OCI-LY7 (cell line): ENCODE measurements at regions not wholly inside any gene's neighbourhood (a gene's known extent, or its start where the extent isn't known, plus 50 kb on each side); places are given as distances from the start of the nearest gene placed in this dataset.
"Not testable (repeated sequence)": the region's sequence is repeated elsewhere in the genome, so short reads cannot be mapped to it uniquely, and the experiment has no call there.

Experiments
- BruUV-seq: library from RNA; stranded (reverse); fragments of 400-500 nt; replicated peaks from 2 replicates; lab custom pipeline; 2021; lab: Mats Ljungman, UMichigan
- CTCF ChIA-PET: fragments of 300-600 bp; sonication (Branson Sonifier 250); formaldehyde crosslinking; loops from one replicate; lab custom pipeline; 2022; ENCODE audit warnings: antibody characterized with exemption; ENCODE audit not compliant: unreplicated experiment; lab: Charles Lee
- POLR2A ChIA-PET: fragments of 300-600 bp; sonication (Branson Sonifier 250); formaldehyde crosslinking; loops from one replicate; lab custom pipeline; 2022; ENCODE audit warnings: antibody characterized with exemption; lab: Charles Lee
- DNase-seq: peaks from one replicate; pipeline ENCODE4 v3.0.0-alpha.2; 2015; ENCODE audit warnings: low spot score
- H2AFZ ChIP-seq: fragments of 200-600 bp; sonication (generic), shearing (Covaris generic); 2 replicates; pipeline ENCODE4 v1.6.1; 2014; ENCODE audit warnings: mild to moderate bottlenecking, antibody characterized with exemption, low read length, moderate library complexity
- H3K27ac ChIP-seq: fragments of 200-600 bp; sonication (generic); 2 replicates; pipeline ENCODE4 v1.5.1; 2014; ENCODE audit warnings: mixed run types, low read depth, mild to moderate bottlenecking, moderate library complexity, low read length, inconsistent platforms; ENCODE audit not compliant: poor library complexity, severe bottlenecking
- H3K36me3 ChIP-seq: fragments of 200-600 bp; sonication (generic); 2 replicates; pipeline ENCODE4 v1.6.1; 2014; ENCODE audit warnings: mild to moderate bottlenecking, antibody characterized with exemption, low read length, moderate library complexity, mixed read lengths; ENCODE audit not compliant: insufficient read depth
- H3K4me1 ChIP-seq: fragments of 200-600 bp; sonication (generic); 2 replicates; pipeline ENCODE4 v1.5.1; 2014; ENCODE audit warnings: mild to moderate bottlenecking, low read length; ENCODE audit not compliant: insufficient read depth, poor library complexity, severe bottlenecking
- H3K4me2 ChIP-seq: fragments of 200-600 bp; sonication (generic); 2 replicates; pipeline ENCODE4 v1.6.1; 2014; ENCODE audit warnings: mild to moderate bottlenecking, low read length
- H3K4me3 ChIP-seq: fragments of 200-600 bp; sonication (generic); 2 replicates; pipeline ENCODE4 v1.5.1; 2014; ENCODE audit warnings: mild to moderate bottlenecking, low read depth, low read length; ENCODE audit not compliant: poor library complexity, severe bottlenecking
- H3K79me2 ChIP-seq: fragments of 200-600 bp; sonication (generic); 2 replicates; pipeline ENCODE4 v1.6.1; 2016; ENCODE audit warnings: low read depth, mild to moderate bottlenecking, low read length, moderate library complexity, mixed read lengths; ENCODE audit not compliant: insufficient read depth
- H3K9me2 ChIP-seq: fragments of 200-600 bp; sonication (generic); 2 replicates; pipeline ENCODE4 v1.6.1; 2016; ENCODE audit warnings: mild to moderate bottlenecking, low read length, mixed read lengths; ENCODE audit not compliant: insufficient read depth
- H3K9me3 ChIP-seq: fragments of 200-600 bp; sonication (generic); 2 replicates; pipeline ENCODE4 v1.6.1; 2014; ENCODE audit warnings: mild to moderate bottlenecking, mixed run types, low read length, mixed read lengths
- H4K20me1 ChIP-seq: fragments of 200-600 bp; sonication (generic); 2 replicates; pipeline ENCODE4 v1.6.1; 2014; ENCODE audit warnings: mild to moderate bottlenecking, antibody characterized with exemption, low read length, moderate library complexity, mixed read lengths; ENCODE audit not compliant: insufficient read depth
- CTCF ChIP-seq: fragments of 200-600 bp; sonication (generic); conservative IDR thresholded peaks from 2 replicates; pipeline ENCODE4 v1.5.1; 2014; ENCODE audit warnings: mild to moderate bottlenecking, antibody characterized with exemption, low read length, moderate library complexity, mixed read lengths
- EZH2phosphoT487 ChIP-seq: fragments of 200-600 bp; sonication (generic); IDR thresholded peaks from 2 replicates; pipeline ENCODE4 v1.6.1; 2018; ENCODE audit warnings: low read depth, borderline replicate concordance, mild to moderate bottlenecking, mixed run types, antibody characterized with exemption, low read length, moderate library complexity, mixed read lengths
- intact Hi-C: fragments of 100-400 bp; cut with micrococcal nuclease; formaldehyde crosslinking; loops from one replicate; pipeline ENCODE4 v1.10.0; 2022; ENCODE audit not compliant: unreplicated experiment

GRCh38 chr13:21884965-21885567, 214.2 kb downstream of the FGF9 start:
- Histone ChIP-seq H3K4me3 (no peak overlapping the region), H3K4me1 (no peaks in the 10 kb centered on the region), H4K20me1 (no peaks in the 10 kb centered on the region), H3K36me3 (no peaks in the 10 kb centered on the region), H3K79me2 (no peaks in the 10 kb centered on the region), H3K27ac (no peak overlapping the region), H3K9me2 (no peaks in the 10 kb centered on the region), H2AFZ (no peak overlapping the region), H3K4me2 (no peak overlapping the region), H3K9me3 (no peaks in the 10 kb centered on the region)
- ChIA-PET CTCF (no interaction called here), POLR2A (interaction anchor here (0.7 kb wide), 1 partner anchor 31 kb away, joined by 3 read pairs; no protein-coding TSS in a partner anchor)
- BruUV-seq: no TSS peak
- intact Hi-C loops: no loop called here
- no peak for DNase-seq
- no peak for TF ChIP-seq CTCF
- no peak for TF ChIP-seq EZH2phosphoT487

GRCh38 chr13:21885714-21886224, 214.9 kb downstream of the FGF9 start:
- H3K4me1 ChIP-seq: no peaks in the 10 kb centered on the region
- H3K36me3 ChIP-seq: no peaks in the 10 kb centered on the region
- H3K4me3 ChIP-seq: no peak overlapping the region
- intact Hi-C loops: no loop called here
- H3K27ac ChIP-seq: no peak overlapping the region
- H3K79me2 ChIP-seq: no peaks in the 10 kb centered on the region
- CTCF ChIA-PET: no interaction called here
- H2AFZ ChIP-seq: no peak overlapping the region
- BruUV-seq: no TSS peak
- no peaks in the 10 kb centered on the region for H4K20me1 ChIP-seq
- TF ChIP-seq CTCF (no peak), EZH2phosphoT487 (no peak)
- H3K9me3 ChIP-seq: 0 out of 2 replicates have a peak, but pooled peaks cover 5% of the 10 kb centered on the region
- no peak overlapping the region for H3K4me2 ChIP-seq
- no peaks in the 10 kb centered on the region for H3K9me2 ChIP-seq
- no peak for DNase-seq
- POLR2A ChIA-PET: interaction anchor here (0.8 kb wide), 1 partner anchor 873 kb away, joined by 3 read pairs; no protein-coding TSS in a partner anchor

- ChIA-PET CTCF (interaction anchor here (0.6 kb wide), 1 partner anchor 1600 kb away, joined by 5 read pairs; no protein-coding TSS in a partner anchor), POLR2A (no interaction called here)
- Histone ChIP-seq H3K36me3 (no peaks in the 10 kb centered on the region), H3K4me1 (no peaks in the 10 kb centered on the region), H2AFZ (no peak overlapping the region), H3K9me3 (0 out of 2 replicates have a peak, but pooled peaks cover 5% of the 10 kb centered on the region), H3K79me2 (no peaks in the 10 kb centered on the region), H3K9me2 (no peaks in the 10 kb centered on the region), H3K4me2 (no peak overlapping the region), H4K20me1 (no peaks in the 10 kb centered on the region), H3K27ac (no peak overlapping the region), H3K4me3 (no peak overlapping the region)
- no peak for TF ChIP-seq CTCF
- TF ChIP-seq EZH2phosphoT487: no peak
- no TSS peak for BruUV-seq
- DNase-seq: no peak
- intact Hi-C loops: no loop called here
These were observed 218.8 kb downstream of the FGF9 start for GRCh38 chr13:21889651-21890050.

- H3K9me3 ChIP-seq, DNase-seq, H3K4me3 ChIP-seq, H2AFZ ChIP-seq, H3K36me3 ChIP-seq, H3K4me1 ChIP-seq, BruUV-seq, H3K79me2 ChIP-seq, CTCF ChIA-PET, H3K9me2 ChIP-seq, H4K20me1 ChIP-seq, H3K27ac ChIP-seq, POLR2A ChIA-PET, H3K4me2 ChIP-seq, intact Hi-C loops: not testable (repeated sequence)
These were observed 219.3 kb downstream of the FGF9 start for GRCh38 chr13:21890220-21890619.
